ENCODE measurements at regions not wholly inside any gene's neighbourhood (a gene's known extent, or its start where the extent isn't known, plus 50 kb on each side); places are given as distances from the start of the nearest gene placed in this dataset.

- no peak for DNase-seq (ENCODE audit: low spot score)
These were observed 83.8 kb upstream of the CA10 start for GRCh38 chr17:52242268-52242667.

- DNase-seq (ENCODE audit: low spot score): no peak
These were observed 78.6 kb upstream of the CA10 start for GRCh38 chr17:52237151-52237550.

- DNase-seq (ENCODE audit: low spot score): no peak
These were observed 77.0 kb upstream of the CA10 start for GRCh38 chr17:52235516-52235915.

- DNase-seq (ENCODE audit: low spot score): no peak
These were observed 75.1 kb upstream of the CA10 start for GRCh38 chr17:52233632-52234031.

- DNase-seq (ENCODE audit: low spot score): no peak
These were observed 74.7 kb upstream of the CA10 start for GRCh38 chr17:52233176-52233575.

GRCh38 chr17:52228823-52229222, 70.3 kb upstream of the CA10 start:
- DNase-seq (ENCODE audit: low spot score): no peak

GRCh38 chr17:52227926-52228325, 69.4 kb upstream of the CA10 start:
- DNase-seq (ENCODE audit: low spot score): no peak

- DNase-seq (ENCODE audit: low spot score): no peak
These were observed 54.9 kb upstream of the CA10 start for GRCh38 chr17:52213451-52213850.

- no peak for DNase-seq (ENCODE audit: low spot score)
These were observed 54.3 kb upstream of the CA10 start for GRCh38 chr17:52212851-52213250.

- no peak for DNase-seq (ENCODE audit: low spot score)
These were observed 51.0 kb upstream of the CA10 start for GRCh38 chr17:52209507-52209906.
